ENCODE measurements at regions not wholly inside any gene's neighbourhood (a gene's known extent, or its start where the extent isn't known, plus 50 kb on each side); places are given as distances from the start of the nearest gene placed in this dataset.
A peak's percentile ranks its signal among the peaks of the same experiment; 100 is the strongest.

DNA sequence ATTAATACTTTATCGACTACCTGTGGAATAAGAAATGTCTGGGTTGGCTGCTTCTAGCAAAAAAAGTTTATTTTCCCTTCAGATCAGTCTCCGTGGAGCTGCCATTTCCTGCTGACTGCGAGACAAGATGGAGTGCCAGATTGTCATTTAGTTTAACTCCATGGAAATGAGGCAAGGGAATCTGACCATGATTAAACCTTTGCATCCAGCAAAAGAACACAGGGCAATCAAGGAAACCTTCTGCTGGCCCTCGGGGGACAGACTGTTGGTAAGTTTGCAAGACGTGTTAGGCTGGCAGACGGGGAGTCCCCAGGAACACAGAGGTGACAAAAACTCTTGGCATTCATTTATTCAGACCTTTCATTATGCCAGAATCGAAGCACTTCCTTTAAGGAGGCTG lies 52.2 kb upstream of the SPACA1 start:
- peak in 1 of 3 donors; percentile 26 for DNase-seq

- DNase-seq: peak; percentile 13 to 57 (median 36)
Measured at GRCh38 chr6:87993356-87993755, 54.3 kb upstream of the SPACA1 start.

GRCh38 chr6:87990871-87991270 lies 56.8 kb upstream of the SPACA1 start:
- no peak for DNase-seq

DNA sequence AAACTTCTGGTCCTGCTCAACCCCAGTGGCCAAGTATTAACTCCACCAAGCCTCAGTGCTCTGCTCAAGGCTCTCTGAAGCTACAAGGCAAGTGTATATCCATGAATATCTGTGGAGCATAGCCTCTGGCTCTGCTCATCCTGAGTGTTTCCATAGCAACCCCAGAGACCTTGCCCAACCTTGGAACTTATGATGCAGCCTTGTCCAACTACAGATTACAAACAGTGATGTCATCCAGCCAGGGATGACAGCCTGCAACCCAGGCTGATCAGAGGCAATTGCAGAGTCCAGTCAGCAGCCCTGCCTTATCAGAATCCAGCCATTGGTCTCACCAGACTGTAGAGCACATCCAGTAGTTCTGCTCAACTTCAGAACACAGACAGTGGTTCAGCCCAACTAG lies 65.5 kb upstream of the SPACA1 start:
- no peak for DNase-seq

DNA sequence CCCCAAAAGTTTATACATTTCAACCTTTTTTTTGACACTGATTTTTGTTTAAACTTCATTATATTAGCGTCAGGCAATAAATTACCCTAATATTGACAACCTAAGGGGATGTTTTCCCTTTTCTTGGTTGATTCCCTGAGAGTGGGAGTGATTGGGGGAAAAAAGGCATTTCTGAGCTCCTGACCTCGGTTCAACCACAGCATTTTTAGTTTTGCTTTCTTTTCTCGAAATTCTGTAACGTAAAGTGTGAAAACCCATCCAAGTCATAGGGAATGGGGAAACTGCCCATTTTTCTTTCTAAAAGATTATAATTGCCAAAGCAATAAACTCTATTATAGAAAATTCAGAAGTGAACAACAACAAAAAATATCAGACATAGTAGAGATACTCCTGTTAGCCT lies 67.9 kb upstream of the SPACA1 start:
- DNase-seq: no peak

- DNase-seq: no peak
Measured at GRCh38 chr6:87976616-87977015, 71.0 kb upstream of the SPACA1 start.

DNA sequence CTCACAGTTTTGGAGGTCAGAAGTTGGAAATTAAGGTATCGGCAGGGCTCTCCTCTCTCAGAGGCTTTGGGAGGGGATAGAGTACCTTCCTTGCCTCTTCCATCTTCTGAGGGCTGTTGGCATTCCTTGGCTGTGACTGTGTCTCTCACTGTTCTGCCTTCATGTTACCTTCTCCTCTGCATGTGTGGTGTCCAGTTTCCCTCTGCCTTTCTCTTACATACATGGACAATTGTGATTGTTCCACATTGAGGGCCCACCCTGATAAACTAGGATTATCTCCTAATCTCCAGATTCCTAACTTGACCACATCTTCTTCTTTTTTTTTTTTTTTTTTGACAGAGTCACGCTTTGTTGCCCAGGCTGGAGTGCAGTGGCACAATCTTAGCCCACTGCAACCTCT lies 72.1 kb upstream of the SPACA1 start:
- DNase-seq: no peak

DNA sequence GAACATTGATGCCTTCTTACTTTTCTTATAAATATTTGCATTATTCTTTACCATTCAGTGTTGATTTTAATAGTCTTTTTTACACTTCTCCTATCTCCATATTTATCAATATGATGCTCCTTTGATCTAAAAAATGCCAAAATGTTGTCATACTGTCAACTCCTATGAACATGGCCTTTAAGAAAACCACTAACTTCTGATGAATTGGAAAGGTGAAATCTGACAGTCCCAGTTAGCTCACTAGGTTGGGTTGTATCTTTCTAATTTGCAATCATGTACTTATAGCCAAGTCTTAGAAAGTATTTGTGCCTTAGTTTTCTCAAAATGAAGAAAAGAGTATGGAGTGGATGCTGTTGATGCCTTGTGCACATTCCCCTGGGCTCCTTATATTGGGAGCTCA lies 75.4 kb upstream of the SPACA1 start:
- DNase-seq: no peak

DNA sequence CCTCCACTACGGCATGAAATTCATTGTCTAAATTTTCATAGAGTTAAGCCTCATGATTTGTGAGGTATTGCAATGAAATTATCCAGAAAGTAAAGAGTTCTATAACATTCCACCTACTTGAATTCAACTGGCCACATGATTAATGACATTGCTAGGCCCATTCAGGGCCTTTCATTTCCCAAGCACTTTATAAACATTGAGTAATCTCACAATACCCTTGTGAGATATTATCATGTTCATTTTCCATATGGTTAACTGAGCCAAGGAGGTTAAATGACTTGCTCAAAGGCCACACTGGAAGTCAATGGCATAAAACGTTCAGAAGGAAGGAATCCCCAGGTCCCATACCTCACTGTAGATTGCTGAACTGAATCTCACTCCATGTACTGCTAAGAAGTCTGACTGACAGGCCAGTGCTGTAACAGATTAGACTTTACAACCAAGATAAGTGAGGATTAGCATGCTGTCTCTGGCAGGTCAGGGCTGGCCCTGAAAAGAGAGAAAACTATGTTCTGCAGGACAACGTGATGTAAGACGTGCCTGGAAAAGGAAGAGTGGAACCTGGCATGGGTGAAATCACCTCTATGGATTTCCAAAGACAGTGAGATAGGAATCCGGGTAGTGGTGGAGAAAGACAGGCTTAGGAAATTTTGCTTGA lies 75.9 kb upstream of the SPACA1 start:
- no peak for DNase-seq

DNA sequence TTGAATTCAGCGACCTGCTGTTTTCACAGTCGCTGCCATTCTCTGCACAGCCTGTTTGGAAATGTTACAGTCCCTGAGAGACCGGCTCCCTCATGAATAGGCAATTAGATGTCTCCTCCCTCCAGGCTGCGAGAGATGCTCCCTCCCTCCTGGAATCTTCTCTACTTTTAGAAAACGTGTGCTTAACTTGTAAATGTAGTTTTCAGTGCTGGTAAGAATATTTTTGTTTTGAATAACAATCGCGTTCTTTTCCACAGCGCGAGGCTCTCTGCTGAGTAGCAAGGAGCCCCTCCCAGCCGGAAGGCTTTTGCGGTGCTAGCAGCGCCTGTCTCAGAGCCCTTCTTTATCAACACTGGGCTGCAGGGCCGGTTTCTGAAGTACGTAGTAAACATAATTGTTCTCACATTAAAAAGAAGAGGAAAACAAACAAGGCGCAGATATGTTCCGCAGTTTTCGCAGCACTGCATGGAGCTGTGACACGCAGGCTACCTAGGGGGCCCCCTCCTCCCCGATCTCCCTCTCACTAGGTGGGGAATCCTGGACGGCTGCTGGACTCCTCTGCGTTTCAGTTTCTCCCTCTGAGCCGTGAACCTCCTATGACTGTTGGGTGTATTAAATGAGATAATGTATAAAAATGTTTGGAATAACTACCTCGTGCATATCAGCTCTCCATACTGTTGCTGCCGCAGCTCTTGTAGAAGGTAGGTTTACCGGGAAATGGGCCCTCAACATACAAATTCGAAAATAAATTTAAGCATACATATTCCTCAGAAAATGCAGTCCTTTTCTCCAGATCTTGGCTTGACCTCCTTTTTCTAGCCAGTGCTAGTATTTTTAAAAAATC lies 79.0 kb upstream of the SPACA1 start:
- DNase-seq: peak in 1 of 3 donors; percentile 54

GRCh38 chr6:87965806-87966205 lies 81.8 kb upstream of the SPACA1 start:
- no peak for DNase-seq

GRCh38 chr6:87959083-87959482 lies 88.6 kb upstream of the SPACA1 start:
- DNase-seq: no peak

- no peak for DNase-seq
Measured at GRCh38 chr6:87951751-87952150, 95.9 kb upstream of the SPACA1 start.

GRCh38 chr6:87950614-87951013 lies 97.0 kb upstream of the SPACA1 start:
- DNase-seq: no peak

DNA sequence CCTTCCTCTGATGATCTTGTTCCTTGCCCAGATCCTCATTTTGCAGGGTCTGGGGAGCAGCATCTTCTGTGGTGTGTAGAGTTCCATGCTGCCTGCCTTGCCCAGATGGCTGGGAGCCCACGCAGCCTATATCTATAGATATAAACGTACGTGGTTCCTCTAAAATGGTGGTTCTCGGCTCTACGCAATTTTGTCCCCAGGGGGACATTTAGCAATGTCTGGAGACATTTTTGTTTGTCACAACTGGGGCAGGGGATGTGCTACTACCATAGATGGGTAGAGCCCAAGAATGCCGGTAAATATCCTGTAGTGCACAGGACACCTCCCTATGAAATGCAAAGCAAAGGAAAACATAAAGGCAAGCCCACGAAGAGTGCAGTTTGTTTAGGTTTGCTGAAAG lies 98.4 kb upstream of the SPACA1 start:
- no peak for DNase-seq

DNA sequence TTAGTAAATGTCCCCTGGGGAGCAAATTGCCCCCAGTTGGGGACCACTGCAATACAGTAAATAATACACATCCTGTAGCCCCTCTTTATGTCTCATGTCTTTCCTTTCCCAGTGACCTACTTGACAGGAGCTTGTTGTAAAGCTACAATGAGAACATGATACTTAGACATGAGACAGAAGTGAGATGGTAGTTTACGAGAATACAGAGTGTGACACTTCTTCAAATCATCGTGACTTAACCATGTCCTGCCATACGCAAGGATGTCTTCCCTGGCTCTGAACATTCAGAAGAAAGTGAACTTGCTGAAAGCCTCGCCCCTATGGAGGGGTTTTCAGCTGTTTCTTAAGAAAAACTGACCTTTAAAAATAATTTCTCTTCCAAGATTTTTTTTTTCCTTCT lies 101.0 kb upstream of the SPACA1 start:
- no peak for DNase-seq

DNA sequence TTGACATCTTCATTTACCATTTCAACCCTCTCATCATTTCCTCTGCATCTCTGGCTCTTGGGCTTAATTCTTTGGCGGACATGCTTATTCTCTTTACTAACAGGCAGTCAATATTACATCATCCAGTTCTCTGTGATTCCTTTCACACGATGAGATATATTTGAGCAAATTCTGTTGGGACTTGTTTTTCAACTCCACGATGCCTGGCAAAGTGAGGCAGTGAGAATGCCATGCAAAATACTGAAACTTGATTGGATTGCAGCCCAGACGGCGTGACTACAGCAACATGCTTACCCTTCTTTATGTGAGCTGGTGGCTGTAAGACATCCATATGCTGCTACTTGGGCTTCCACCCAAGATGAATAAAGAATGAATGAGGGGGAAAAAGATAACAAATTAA lies 101.7 kb upstream of the SPACA1 start:
- DNase-seq: peak in 1 of 3 donors; percentile 41

GRCh38 chr6:87945181-87945580 lies 102.5 kb upstream of the SPACA1 start:
- DNase-seq: peak in 1 of 3 donors; percentile 39

DNA sequence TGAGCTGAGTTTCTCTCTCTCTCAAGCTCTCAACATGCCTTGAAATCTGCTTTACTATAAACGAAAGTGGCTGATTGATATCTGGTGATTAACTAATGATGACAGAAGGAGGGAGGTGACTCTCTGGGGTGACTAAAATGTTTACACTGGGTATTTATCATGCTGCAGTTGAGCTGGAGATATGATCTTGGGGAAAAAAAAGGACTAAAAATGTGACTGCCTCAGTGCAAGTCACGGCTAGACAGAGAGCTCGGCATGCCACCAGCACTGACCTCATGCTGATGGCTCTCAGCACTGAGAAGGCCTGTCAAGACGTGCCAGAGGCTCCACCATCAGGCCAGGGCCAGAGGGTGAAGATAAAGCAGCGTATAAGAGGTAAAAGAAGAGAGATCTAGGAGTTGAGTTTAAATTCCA lies 103.1 kb upstream of the SPACA1 start:
- peak; percentile 62 to 84 (median 83) for DNase-seq

DNA sequence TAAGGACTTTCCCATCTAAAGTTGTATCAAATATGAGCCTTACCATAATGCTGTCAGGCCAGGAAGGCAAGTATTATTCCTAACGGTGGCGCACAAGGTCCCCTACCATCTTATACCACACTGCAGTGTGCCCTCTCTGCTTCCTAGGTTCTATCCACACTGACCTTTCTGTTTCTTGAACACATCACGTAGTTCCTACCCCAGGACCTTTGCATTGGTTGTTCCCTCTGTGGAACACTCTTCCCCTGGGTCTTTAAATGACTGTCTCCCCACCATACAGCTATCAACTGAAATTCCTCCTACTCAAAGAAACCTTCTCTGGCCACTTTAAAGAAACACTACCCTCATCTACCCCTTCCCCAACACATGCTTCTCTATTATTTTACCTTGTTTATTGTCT lies 104.5 kb upstream of the SPACA1 start:
- no peak for DNase-seq

DNA sequence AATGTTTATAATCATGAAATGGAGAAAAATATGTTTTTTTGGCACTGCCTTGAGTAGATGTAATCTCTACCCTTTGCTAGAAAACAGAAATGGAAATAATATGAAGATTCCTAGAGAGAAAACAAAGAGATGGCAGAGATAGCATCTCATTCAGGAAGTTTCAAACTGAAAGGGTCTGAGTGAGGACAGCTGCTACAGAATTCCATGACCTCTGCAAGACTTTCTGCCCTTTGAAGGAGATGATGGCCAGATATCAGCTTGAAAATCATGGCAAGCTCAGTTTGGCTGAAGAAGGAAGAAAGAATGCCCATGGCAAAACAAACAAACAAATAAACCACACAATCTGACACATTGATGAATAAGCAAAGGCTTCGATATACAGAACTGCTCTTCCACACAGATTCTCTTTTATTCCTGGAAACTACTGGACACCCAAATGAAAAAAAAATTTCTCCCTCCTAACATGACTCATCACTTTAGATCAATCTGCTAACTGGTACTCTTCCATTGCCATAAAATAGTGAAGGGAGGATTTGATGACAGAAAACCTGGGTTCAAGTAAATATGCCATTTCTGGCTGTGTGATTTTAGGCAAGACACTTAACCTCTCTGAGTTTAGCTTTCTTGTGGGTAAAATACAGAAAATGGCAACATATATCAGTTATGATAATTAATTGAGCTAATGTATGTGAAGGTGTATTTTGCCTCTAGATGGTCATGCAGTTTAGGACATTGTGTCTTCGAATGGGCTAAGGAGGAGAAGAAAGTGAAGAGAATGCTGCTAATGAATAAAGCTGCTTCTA lies 105.9 kb upstream of the SPACA1 start:
- no peak for DNase-seq

GRCh38 chr6:87939776-87940175 lies 107.9 kb upstream of the SPACA1 start:
- DNase-seq: no peak

DNA sequence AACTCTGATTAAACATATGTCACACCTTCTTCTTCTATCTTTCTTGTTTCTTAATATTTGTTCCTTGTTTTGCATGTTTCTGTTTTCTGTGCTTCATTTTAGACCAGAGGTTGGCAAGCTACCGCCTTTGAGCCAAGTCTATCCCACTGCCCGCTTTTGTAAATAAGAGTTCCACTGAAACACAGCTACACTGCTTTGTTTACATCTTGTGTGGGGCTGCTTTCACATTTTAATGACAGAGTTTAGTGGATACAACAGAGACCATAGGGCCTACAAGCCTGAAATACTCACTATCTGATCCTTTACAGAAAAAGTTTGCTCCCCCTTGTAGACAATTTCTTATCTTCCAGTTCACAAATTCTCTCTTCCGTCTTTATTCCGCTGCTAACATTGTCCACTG lies 109.4 kb upstream of the SPACA1 start:
- no peak for DNase-seq
